HEK293T (cell line): ENCODE measurements at regions not wholly inside any gene's neighbourhood (a gene's known extent, or its start where the extent isn't known, plus 50 kb on each side); places are given as distances from the start of the nearest gene placed in this dataset.

Experiments used
- CTCF ChIA-PET: fragments of 350-600 bp; formaldehyde crosslinking; extraction: SDS; loops from one replicate; lab custom pipeline; 2021; ENCODE audit warnings: antibody characterized with exemption, inconsistent platforms; lab: Yijun Ruan, JAX
- POLR2A ChIA-PET: fragments of 350-600 bp; formaldehyde crosslinking; extraction: SDS; loops from one replicate; lab custom pipeline; 2020; ENCODE audit warnings: antibody characterized with exemption, inconsistent platforms; lab: Yijun Ruan, JAX
- DNase-seq: peaks from one replicate; pipeline ENCODE4 v3.0.0; 2012; ENCODE audit warnings: mixed read lengths; ENCODE audit errors: extremely low spot score
- ARNT ChIP-seq: fragments of 450-650 bp; IDR thresholded peaks from 2 replicates; pipeline ENCODE4 v1.6.1; 2017; ENCODE audit warnings: mild to moderate bottlenecking
- BHLHE40 ChIP-seq: fragments of 450-650 bp; IDR thresholded peaks from 2 replicates; pipeline ENCODE4 v1.6.1; 2016; ENCODE audit warnings: mild to moderate bottlenecking, moderate library complexity, borderline replicate concordance
- CTBP1 ChIP-seq: fragments of 450-650 bp; IDR thresholded peaks from 2 replicates; pipeline ENCODE4 v1.6.1; 2016; ENCODE audit warnings: borderline replicate concordance
- ELF4 ChIP-seq: fragments of 450-650 bp; IDR thresholded peaks from 2 replicates; pipeline ENCODE4 v1.6.1; 2017; ENCODE audit warnings: antibody characterized with exemption
- FOXA1 ChIP-seq: fragments of 450-650 bp; IDR thresholded peaks from 2 replicates; pipeline ENCODE4 v1.6.1; 2016; ENCODE audit warnings: mild to moderate bottlenecking
- FOXK2 ChIP-seq: fragments of 450-650 bp; IDR thresholded peaks from 2 replicates; pipeline ENCODE4 v1.6.1; 2016; ENCODE audit warnings: mild to moderate bottlenecking
- FOXM1 ChIP-seq: fragments of 450-650 bp; IDR thresholded peaks from 2 replicates; pipeline ENCODE4 v1.6.1; 2017; ENCODE audit warnings: mild to moderate bottlenecking, borderline replicate concordance
- HDGF ChIP-seq: fragments of 450-650 bp; IDR thresholded peaks from 2 replicates; pipeline ENCODE4 v1.6.1; 2017; ENCODE audit warnings: antibody characterized with exemption, borderline replicate concordance
- L3MBTL2 ChIP-seq: fragments of 450-650 bp; conservative IDR thresholded peaks from 2 replicates; pipeline ENCODE4 v1.6.1; 2016; ENCODE audit warnings: mild to moderate bottlenecking
- LEF1 ChIP-seq: fragments of 450-650 bp; IDR thresholded peaks from 2 replicates; pipeline ENCODE4 v1.6.1; 2017; ENCODE audit warnings: mild to moderate bottlenecking, borderline replicate concordance
- NFRKB ChIP-seq: fragments of 450-650 bp; IDR thresholded peaks from 2 replicates; pipeline ENCODE4 v1.6.1; 2016; ENCODE audit warnings: mild to moderate bottlenecking, moderate library complexity
- PKNOX1 ChIP-seq: fragments of 450-650 bp; IDR thresholded peaks from 2 replicates; pipeline ENCODE4 v1.6.1; 2016
- SP1 ChIP-seq: fragments of 450-650 bp; IDR thresholded peaks from 2 replicates; pipeline ENCODE4 v1.6.1; 2017
- SUZ12 ChIP-seq: fragments of 450-650 bp; IDR thresholded peaks from 2 replicates; pipeline ENCODE4 v1.6.1; 2016; ENCODE audit warnings: mild to moderate bottlenecking
- TARDBP ChIP-seq: fragments of 450-650 bp; IDR thresholded peaks from 2 replicates; pipeline ENCODE4 v1.6.1; 2016
- ZNF384 ChIP-seq: fragments of 450-650 bp; IDR thresholded peaks from 2 replicates; pipeline ENCODE4 v1.6.1; 2016

DNA sequence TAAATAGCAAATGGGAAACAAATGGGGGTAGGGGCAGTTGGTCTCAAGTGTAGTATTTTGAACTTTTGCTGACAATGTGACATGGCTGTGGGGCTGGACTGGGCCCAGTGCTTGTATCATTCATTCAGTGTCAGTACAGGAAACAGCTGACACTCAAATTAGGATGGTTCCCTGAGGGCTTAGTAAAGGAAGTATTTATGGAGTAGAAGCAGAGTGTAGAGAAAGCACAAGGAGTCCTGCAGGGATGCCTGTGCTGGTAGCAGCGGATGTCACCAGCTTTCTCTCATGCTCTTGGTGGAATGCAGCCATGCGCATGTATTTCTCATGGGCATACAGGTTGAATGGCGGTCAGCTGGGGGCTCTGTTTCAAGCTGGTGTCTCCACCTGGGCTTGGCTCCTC lies 72.9 kb upstream of the SLC44A1 start:
- DNase-seq: no peak
- ChIA-PET POLR2A (no interaction called here), CTCF (no interaction called here)
- TF ChIP-seq TARDBP (no peak), FOXK2 (no peak), NFRKB (no peak), HDGF (no peak), SP1 (no peak), L3MBTL2 (no peak), PKNOX1 (no peak), ARNT (no peak), LEF1 (no peak), ZNF384 (no peak), ELF4 (no peak), FOXM1 (no peak), SUZ12 (no peak), BHLHE40 (no peak), FOXA1 (no peak), CTBP1 (no peak)

DNA sequence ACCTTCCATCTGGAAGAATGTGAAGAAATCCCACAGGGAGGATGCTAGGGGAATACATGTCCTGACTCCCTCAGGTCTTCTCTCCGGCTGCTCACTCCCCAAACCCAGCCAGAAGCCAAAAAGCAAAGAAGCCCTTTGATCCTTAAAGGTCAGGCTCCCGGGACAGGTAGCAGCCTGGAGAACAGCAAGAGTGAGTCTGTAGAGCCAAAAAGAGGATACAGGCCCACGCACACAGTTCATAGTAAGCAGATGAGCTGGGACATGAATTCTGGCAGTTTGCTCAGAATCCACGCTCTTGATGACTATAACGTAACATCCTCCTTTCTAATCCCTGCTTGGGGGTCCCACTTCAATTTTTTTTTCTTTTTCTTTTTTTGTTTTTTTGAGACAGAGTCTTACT lies 72.0 kb upstream of the SLC44A1 start:
- DNase-seq: no peak
- ChIA-PET CTCF (no interaction called here), POLR2A (no interaction called here)
- TF ChIP-seq SP1 (no peak), FOXA1 (no peak), SUZ12 (no peak), ZNF384 (no peak), PKNOX1 (no peak), TARDBP (no peak), LEF1 (no peak), HDGF (no peak), ARNT (no peak), FOXM1 (no peak), CTBP1 (no peak), FOXK2 (no peak), ELF4 (no peak), NFRKB (no peak), BHLHE40 (no peak), L3MBTL2 (no peak)

- DNase-seq: no peak
- no peak for TF ChIP-seq CTBP1
- no peak for TF ChIP-seq SP1
- no peak for TF ChIP-seq BHLHE40
- no peak for TF ChIP-seq TARDBP
- TF ChIP-seq ARNT: no peak
- no peak for TF ChIP-seq ZNF384
- TF ChIP-seq ELF4: no peak
- TF ChIP-seq FOXM1: no peak
- no peak for TF ChIP-seq L3MBTL2
- TF ChIP-seq SUZ12: no peak
- no peak for TF ChIP-seq HDGF
- no peak for TF ChIP-seq FOXA1
- no peak for TF ChIP-seq NFRKB
- TF ChIP-seq PKNOX1: no peak
- TF ChIP-seq LEF1: no peak
- TF ChIP-seq FOXK2: no peak
- POLR2A ChIA-PET: no interaction called here
- CTCF ChIA-PET: no interaction called here
Observed at GRCh38 chr9:105173306-105173705, 71.1 kb upstream of the SLC44A1 start.

DNA sequence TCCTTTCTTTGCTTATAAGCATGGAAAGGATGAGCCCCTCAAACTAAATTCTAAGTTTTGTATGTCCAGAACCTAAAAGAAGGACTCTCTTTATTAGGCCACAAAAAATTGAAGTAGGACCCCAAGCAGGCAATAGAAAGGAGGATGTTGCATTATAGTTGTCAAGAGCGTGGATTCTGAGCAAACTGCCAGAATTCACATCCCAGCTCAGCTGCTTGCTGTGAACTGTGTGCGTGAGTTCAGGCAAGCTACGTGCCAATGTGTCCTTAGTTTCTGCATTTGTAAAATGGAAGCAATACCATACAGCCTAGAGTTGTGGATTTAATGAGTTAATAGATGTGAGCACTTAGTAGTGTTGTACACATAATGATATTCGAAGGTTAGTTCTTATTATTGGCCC lies 70.6 kb upstream of the SLC44A1 start:
- DNase-seq: no peak
- ChIA-PET POLR2A (no interaction called here), CTCF (no interaction called here)
- TF ChIP-seq NFRKB: no peak
- TF ChIP-seq SUZ12: no peak
- TF ChIP-seq LEF1: no peak
- no peak for TF ChIP-seq FOXM1
- no peak for TF ChIP-seq HDGF
- TF ChIP-seq ARNT: no peak
- TF ChIP-seq CTBP1: no peak
- no peak for TF ChIP-seq FOXA1
- TF ChIP-seq ELF4: no peak

GRCh38 chr9:105176194-105176593 lies 68.3 kb upstream of the SLC44A1 start:
- ChIA-PET CTCF (no interaction called here), POLR2A (no interaction called here)
- TF ChIP-seq ELF4 (no peak), NFRKB (no peak), SUZ12 (no peak), FOXA1 (no peak), PKNOX1 (no peak), FOXK2 (no peak), L3MBTL2 (no peak), SP1 (no peak), FOXM1 (no peak), ARNT (no peak), TARDBP (no peak), BHLHE40 (no peak)
- no peak for DNase-seq

DNA sequence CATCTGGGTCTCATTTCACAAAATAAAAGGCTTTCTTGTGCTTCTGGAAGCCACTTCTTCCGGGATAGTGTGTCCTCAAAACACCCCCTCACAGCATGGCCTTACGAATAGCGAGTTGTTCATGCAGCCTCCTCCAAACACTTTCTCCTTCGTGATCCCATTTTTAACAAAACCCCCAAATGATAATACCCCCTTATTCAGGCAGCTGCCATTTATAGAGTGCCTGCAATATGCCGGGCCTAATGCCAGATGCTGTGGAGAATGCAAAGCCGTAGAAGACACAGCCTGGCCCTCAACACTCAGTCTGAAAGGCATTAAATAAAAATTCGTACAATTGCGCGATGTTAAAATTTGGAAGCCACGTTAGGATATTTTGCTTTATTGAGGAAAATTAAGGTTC lies 66.4 kb upstream of the SLC44A1 start:
- POLR2A ChIA-PET: no interaction called here
- TF ChIP-seq HDGF: no peak
- no peak for TF ChIP-seq SP1
- no peak for TF ChIP-seq ARNT
- DNase-seq: no peak
- CTCF ChIA-PET: no interaction called here
